ENCODE measurements at regions not wholly inside any gene's neighbourhood (a gene's known extent, or its start where the extent isn't known, plus 50 kb on each side); places are given as distances from the start of the nearest gene placed in this dataset.

GRCh38 chr2:118179445-118179844 is 91.2 kb downstream of the INSIG2 start (continued):
- no peak for TF ChIP-seq GMEB1 (CRISPR knock-in tag; IDR thresholded peaks at IDR 0.05)
- no peak for TF ChIP-seq HNRNPLL (IDR thresholded peaks at IDR 0.05; ENCODE audit: low read depth, low read length, poor library complexity, severe bottlenecking)
- TF ChIP-seq PRDM10 (IDR thresholded peaks at IDR 0.05; ENCODE audit: partially characterized antibody) = no peak
- TF ChIP-seq ID3 (CRISPR knock-in tag; IDR thresholded peaks at IDR 0.05) = no peak
- no peak for TF ChIP-seq ID3 (tag; IDR thresholded peaks at IDR 0.05)
- TF ChIP-seq PBX2 (CRISPR knock-in tag; IDR thresholded peaks at IDR 0.05; ENCODE audit: low read depth) = no peak
- no peak for TF ChIP-seq PBX2 (tag; conservative IDR thresholded peaks at IDR 0.05; ENCODE audit: low read depth)
- no peak for TF ChIP-seq RNF219 (CRISPR knock-in tag; IDR thresholded peaks at IDR 0.05)
- TF ChIP-seq YBX1 (IDR thresholded peaks at IDR 0.05) = no peak
- TF ChIP-seq ZEB2 (IDR thresholded peaks at IDR 0.05) = no peak
- TF ChIP-seq DACH1 (IDR thresholded peaks at IDR 0.05; ENCODE audit: partially characterized antibody) = no peak
- no peak for TF ChIP-seq SUPT5H (IDR thresholded peaks at IDR 0.05)
- TF ChIP-seq COPS2 (conservative IDR thresholded peaks at IDR 0.05) = no peak
- no peak for TF ChIP-seq ZNF184 (CRISPR knock-in tag; IDR thresholded peaks at IDR 0.05)
- no peak for TF ChIP-seq BDP1 (IDR thresholded peaks at IDR 0.05; ENCODE audit: insufficient read depth, insufficient read length)
- no peak for TF ChIP-seq ZNF655 (CRISPR knock-in tag; IDR thresholded peaks at IDR 0.05)
- TF ChIP-seq RFX7 (CRISPR knock-in tag; IDR thresholded peaks at IDR 0.05) = no peak

Measured in K562 (cell line).